HG03175 (cell line): ENCODE measurements at regions not wholly inside any gene's neighbourhood (a gene's known extent, or its start where the extent isn't known, plus 50 kb on each side); places are given as distances from the start of the nearest gene placed in this dataset.

Experiments
- ATAC-seq: cut with Tn5 transposase; IDR thresholded peaks from one replicate; pipeline ENCODE4 v1.9.1; 2021; ENCODE audit warnings: mild to moderate bottlenecking, moderate library complexity; ENCODE audit not compliant: unreplicated experiment

DNA sequence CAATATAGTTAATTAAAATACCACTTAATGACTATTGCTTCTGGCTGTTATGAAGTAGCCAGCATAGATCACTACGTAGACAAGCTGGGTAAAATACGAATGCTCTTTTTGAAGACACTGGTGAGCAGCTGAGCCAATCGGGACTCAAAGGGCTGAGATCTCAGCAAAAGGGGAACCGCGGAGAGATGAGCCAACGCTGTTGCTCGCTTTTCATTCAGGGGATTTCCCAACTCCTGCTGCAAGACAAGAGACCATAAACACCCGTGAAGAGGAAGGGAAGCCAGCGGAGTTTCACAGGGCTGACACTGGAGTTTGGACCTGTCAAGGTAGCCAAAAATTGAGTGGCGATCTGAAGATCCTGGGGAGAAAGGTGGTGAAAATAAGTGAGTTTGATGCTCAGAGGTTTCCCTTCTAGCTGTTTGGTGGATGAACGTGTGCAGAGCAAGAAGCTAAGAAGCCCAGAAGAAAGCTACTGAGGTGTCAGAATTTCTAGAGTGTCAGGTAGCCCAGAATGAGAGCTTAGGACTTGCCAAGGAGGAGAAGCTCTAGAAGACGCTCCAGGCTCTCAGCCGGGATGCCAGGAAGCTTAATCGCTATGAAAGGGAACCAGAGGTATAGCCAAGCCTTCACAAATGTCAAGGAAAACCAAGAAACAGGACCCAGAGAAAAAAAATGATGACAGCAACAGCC, 79.6 kb upstream of the RNU6ATAC start:
- no peak for ATAC-seq

DNA sequence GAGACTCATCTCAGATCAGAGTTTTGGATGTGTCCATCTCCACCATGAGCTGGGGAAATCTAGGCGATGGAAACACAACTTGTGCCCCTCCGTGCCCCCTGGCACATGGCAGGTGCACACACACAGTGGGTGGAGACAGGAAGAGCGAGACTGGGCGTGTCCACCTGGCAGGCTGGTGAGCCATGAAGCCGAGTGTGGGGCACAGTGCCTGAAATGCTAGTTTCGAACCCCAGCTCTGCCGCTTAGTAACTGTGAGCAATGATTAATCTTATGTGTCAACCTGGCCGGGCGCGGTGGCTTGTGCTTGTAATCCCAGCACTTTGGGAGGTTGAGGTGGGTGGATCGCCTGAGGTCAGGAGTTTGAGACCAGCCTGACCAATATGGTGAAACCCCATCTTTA, 80.8 kb upstream of the RNU6ATAC start:
- no peak for ATAC-seq

DNA sequence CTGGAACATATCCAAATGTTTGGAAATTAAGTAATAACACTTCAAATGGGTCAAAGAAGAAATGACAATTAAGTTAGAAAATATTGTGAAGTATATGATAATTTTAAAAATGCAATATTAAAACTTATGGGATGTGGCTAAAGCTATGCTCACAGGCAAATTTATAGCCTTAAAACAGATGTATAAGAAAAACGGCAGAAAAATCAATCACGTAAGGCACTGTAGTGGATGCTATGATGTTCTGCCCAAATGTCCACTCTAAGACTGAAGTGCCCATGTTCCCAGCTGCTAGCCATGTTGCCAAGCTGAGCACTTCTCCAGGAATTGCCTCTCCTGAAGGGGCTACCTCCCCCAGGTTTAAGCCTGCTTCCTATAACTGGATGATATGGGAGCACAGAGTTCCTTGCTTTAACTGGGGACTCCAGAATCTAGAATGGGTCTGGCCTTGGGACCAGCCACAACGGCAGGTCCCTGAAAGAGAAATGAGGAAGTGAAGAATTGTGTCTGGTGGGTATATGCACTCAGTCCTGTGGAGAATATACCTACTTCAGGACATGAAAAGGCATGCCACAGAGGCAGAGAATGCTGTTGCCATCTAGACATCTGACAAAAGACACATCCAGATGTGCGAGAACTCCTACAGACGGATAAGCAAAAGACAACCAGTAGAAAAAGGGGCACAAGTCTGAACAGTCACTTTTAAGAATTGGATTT, 78.2 kb upstream of the RXRA start:
- ATAC-seq, result no peak

DNA sequence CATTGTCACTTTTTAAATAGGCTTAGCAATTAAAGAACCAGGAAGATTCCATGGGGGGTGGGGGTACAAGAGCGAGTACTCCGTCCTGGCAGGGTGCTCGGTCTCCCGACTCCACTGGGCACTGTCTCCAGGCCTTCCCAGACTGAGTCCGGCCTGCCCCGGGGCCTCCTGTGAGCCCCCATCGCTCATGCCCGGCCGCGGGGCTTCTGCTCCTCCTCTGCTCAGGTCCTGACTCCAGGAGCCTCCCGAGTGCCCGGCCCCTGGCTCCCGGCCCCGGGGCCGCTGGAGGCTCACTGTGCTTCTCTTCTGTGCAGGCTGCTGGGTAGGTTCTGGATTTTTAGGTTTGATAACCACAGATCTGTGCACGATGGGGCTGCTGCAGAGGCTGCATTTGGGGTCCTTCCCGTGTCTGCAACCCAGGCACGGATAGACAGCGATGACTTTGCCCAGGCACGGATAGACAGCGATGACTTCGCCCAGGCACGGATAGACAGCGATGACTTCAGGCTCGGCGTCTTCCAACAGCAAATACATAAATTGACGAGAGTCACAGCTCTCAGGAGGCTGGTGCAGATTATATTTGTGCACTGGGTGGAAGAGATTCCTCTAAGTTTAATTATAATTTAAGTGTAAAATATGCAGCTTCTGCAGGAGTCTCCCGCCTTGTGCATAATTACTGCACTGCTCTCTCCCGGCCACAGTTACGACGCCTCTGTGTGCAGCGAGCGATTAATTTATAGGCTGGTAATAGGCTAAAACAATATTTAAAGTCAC, 74.8 kb upstream of the RXRA start:
- ATAC-seq, result no peak

DNA sequence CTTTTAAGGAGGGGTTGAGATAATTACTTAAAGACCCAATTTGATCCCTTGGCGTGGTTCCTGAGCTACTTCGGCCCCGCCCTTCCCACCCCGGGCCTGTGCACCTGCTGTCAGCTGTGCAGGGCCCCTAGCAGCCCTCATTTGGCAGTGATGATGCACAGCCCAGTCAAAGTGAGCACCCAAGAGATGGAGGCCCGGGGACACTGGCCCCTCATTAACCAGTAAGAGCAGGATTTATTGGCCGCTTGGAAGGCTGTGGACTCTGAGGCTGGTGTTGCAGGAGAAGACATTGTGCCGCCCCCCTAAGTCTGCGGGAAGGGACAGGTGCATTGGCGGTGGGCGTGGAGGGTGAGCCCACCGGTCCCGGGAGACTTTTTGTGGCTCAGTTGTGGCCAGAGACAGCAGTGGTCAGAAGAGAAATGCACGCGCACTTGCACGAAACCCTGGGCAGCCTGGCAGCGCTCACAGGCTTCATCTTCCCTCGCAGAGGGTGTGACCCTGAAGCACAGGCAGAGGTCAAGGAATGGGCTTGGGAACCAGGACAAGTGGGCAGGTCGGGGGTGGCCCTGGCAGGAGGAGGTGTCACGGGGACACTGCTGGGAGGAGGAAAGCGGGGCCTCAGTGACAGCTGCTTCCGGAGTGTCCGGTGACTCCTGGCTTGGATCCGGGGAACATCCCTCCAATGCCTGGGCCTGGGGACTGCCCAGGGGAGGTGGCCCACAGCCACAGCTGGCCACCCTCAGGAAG, 74.0 kb upstream of the RXRA start:
- no peak for ATAC-seq

DNA sequence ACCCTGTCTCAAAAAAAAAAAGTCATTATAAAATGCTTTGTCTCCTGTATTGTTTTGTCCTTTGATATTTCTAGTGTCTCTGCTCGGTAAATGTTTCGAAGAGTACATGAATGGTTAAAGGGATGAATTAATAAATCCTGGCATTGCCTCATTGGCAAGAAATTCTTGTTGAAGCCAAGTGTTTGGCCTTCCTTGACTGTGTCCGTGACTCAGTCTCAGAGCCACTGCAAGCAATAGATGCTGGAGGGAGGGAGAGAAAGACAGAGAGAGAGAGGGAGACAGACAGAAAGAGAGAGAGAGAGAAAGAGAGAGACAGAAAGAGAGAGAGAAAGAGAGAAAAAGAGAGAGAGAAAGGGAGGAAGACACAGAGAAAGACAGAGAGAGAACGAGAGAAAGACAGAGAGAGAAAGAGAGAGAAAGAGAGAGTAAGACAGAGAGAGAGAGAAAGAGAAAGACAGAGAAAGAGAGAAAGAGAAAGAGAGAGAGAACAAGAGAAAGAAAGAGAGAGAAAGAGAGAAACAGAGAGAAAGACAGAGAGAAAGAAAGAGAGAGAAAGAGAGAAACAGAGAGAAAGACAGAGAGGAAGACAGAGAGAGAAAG, 72.5 kb upstream of the RXRA start:
- no peak for ATAC-seq

DNA sequence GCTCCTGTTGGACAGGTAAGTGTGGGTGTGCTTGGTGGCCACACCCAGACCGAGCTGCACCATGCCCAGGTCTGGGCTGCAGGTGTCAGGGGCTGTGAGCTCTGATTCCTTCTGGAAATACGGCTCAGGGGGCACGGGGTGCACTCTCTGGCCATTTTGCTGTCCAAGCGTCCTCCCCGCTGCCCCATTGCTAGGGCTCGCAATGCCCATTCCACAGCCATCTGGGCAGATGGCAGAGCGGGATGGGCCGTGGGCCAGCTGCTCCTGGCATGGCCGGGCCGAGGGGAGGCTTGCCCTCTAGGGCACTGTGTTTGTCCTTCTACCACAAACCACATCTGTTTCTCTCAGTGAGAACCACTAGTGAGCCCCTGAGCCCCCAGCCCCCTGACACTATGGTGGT, 67.9 kb upstream of the RXRA start:
- ATAC-seq, result no peak

DNA sequence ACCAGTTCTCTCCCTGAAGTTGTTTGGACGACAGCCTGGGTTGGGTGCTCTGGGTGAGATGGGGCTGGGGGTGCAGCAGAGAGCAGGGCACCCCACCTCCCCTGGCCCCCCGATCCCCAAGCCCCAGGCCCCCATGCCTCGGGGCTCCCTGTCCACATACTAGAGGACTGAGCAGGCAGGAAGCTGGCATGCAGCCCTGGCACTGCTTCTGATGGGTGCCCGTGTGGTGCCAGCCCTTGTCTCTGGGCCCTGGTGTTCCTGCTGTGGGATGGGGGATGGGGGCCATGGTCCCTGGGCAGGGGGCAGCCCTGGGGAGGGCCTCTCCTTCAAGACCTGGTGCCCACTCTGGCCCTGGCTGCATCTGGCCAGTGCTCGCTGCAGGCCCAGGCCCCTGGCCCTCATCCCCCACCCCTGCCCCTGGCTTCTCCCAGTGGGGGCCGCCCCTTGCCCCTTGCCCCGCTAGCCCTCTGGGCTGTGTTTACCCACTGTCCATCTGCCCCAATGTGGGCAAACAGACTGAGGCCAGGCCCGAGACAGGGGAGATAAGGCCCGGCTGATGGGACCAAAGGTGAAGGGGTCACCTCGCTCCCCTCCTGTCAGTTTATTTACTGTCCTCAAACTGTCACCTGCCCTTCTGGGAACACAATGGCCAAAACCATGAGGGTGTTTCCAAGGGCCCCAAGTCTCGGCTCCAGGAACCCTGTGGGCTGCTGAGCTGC, 67.3 kb upstream of the RXRA start:
- no peak for ATAC-seq

DNA sequence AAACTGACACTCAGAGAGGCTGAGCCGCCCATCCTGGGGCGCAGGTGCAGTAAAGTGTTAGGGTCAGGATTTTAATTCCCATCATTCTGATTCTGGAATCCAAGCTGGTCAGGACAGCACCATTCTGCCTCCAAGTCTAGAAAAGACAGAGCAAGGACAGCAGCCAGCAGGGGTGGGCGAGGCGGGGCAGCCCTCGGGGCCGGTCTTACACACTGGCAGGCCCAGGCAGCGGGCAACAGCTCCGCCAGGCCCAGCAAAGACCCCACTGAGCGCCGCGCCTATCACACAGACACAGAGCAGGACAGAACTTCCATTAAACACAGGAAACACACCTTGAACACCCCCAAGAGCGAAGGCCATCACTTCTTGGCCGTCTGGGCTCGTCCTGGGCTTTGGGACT, 66.5 kb upstream of the RXRA start:
- ATAC-seq, result no peak

DNA sequence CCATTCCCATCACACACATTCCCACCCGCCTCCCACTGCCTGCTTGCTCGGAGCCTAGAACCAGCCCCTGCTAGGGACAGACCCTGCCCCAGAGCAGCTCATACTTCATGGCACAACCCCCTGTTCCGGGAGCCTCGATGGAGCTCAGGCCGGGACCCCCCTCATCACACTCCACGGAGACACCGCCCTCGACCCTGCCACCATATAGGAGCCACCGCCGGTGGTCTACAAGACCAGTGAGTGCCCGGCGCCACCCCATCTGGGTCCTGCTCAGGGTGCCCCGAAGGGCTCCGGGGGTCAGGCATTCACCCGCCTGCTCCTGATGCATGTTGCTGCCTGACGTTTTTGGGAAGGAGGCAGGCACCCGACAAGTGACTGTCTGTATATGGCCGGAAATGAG, 65.5 kb upstream of the RXRA start:
- ATAC-seq, result no peak

DNA sequence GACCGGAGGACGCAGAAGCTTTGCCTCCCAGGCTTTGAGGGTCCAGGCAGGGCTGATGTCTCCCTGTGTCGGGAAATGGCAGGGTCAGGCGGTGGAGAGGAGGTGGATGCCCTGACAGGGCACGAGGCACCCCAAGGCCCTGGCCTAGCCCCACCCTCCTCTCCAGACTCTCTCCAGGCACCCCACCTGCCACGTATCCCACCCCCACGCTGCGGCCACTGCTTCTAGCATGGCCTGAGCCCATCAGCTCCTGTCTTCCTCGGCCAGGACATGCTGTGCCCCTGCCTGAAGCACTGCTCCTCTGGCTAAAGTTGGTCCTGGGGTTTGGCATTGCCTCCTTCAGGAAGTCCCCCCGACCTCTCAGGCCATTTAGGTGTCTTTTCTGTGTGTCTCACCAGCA, 64.2 kb upstream of the RXRA start:
- ATAC-seq, result no peak

DNA sequence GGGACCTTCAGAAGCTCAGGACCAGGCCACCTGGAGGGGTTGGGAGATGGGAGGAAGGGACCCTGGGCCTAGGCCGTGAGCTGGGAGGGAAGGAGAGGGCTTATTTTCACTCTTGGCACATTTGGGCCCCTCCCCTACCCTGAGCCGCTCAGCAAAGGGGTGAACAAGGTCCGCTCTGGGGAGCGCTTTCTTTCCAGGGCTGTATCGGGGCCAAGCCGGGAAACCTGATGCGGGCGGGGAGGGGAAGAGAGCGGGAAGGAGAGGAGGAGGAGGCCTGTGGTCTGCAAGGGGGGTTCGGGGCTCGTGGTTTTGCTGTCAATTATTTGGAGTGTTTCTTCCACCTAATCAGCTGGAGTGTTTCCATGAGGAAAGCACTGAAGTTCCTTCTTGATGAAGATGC, 62.7 kb upstream of the RXRA start:
- no peak for ATAC-seq

DNA sequence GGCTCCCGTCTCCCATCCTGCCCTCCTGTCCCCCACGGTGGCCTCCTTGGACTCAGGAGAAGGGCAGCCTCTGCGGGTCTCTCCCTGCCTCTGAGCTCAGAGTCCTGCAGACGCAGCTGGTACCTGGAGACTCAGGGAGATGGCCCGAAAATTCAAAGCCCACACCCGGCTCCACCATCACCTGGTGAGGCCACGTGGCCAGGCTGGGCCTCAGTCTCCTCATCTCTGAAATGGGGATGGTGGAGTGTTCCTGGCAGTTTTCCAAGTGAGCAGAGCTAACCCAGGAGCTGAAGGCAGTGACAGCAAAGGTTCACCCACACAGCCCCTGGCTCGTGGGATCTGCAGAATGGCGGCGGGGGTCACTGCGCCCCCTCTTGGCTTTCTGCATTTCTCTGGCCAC, 62.1 kb upstream of the RXRA start:
- no peak for ATAC-seq

DNA sequence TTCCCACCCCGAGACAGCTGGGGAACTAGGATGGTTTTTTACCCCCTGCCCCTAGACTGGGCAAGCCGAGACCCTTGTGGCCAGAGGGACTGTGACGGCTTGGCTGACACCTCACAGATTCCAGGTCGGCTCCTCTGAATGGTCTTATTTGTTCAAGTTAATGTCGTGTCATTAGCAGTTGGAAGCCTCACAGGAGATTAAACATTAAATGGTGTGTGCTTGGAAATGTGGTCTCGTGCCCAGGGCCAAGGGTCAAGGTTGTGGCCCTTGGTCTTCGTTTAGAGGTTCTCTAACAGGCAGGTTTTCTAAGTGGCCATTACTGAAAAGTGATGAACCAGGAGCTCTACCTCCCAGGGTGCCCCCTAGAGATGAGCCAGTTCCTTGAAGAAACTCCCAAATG, 61.2 kb upstream of the RXRA start:
- ATAC-seq, result no peak

DNA sequence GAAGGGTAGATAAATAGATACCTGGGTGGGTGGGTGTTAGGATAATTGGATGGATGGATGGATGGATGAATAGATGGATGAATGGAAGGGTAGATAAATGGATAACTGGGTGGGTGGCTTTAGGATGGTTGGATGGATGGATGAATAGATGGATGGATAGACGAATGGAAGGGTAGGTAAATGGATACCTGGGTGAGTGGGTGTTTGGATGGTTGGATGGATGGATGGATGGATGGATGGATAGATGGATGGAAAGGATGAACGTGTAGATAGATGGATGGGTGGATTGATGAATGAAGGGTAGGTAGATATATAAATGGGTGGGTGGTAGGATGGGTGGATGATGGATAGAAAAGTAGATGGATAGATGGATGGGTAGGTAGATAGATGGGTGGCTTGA, 59.8 kb upstream of the RXRA start:
- ATAC-seq, result no peak

DNA sequence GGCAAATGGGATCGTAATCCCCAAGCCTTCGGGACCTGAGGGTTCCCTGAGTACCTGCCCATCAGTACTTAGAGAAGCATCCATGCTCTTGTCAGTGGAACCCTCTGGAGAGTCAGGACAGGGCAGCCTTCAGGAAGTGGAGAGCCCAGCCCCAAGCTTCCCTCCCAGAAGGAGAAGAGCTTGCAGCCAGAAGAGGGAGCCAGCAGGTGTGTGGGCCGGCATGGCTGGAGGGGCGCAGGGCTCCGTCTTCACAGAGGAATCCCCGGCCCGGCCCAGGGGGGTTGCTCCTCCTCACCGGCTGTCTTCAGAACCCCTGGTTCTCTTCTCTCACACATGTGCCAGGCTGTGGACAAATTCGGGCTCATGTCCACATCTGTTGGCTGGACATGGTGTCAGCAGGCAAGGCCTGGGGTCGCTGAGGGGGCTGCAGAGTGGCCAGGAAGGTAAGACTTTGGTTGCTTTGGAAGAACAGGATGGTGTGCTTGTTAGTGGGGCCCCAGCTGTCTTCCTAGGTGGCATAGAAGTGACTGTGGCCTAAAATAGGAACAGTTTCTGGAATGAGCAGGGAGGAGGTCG, 58.9 kb upstream of the RXRA start:
- ATAC-seq, result no peak

DNA sequence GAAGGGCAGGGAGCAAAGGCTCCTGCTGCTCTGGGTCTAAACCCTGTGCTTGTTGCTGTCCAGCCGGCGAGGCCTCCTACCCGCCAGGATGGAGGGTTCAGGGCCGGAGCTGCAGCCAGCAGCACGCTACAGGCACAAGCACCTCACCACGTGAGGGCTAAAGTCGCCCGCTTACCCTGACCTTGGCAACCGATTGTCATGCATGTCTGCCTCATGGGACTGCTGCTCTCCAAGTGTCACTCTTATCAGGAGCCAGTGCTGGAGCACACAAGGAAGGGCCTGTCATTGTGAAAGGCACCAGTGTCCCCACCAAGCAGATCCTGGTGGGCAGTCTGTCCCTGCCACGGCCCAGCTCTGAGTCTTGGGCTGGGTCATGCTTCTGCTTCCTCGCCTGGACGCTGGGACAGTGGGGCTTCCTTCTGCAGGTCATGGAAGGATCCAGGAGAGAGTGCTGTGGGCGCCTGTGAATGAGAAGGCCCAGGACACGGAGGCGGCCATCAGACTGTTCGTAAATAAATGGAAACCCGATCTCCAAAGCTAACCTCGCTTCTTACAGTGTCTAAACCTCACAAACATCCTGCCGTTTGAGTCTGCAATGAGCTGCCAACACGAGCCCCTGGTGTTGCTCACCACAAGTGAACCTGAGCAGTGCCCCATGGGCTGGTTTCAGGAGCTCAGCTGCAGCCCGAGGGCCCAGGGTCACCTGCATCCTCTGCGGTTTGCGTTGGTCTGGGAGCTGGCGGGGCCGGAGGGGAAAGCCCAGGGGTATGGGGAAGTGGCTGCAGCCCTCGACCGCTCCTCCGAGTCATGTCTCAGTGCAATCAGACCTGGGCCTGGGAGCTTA, 58.2 kb upstream of the RXRA start:
- peak; percentile 74 for ATAC-seq

DNA sequence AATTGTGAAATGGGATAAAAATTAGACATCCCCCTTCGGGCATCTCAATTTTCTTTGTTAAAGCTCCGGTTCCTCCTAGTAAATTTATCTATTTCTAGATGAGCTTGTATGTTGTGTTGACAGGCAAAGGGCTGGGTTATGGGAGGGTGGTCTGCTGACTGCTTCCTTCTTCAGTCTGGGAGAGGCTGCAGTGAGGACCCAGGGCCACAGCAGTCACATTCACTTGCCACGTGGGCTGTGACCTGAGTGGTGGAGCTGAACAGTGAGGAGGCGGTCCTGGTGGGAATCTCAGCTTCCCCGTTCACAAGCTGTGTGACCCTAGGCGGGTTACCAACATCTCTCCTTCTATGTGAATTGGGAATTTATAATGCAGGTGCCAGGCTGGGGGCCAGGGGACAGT, 57.5 kb upstream of the RXRA start:
- ATAC-seq, result no peak
